Keratinocyte (primary cell): ENCODE measurements at regions not wholly inside any gene's neighbourhood (a gene's known extent, or its start where the extent isn't known, plus 50 kb on each side); places are given as distances from the start of the nearest gene placed in this dataset.

Source experiments
- DNase-seq: peaks from one replicate; pipeline ENCODE4 v3.0.0-alpha.2; 2011; ENCODE audit warnings: low read depth, missing footprints, low spot score
- FAIRE-seq: peaks from 2 replicates; lab custom pipeline; 2011; peaks lifted over from hg19 to GRCh38; lab: Jason Lieb, UNC
- H2AFZ ChIP-seq: 2 replicates; pipeline ENCODE4 v1.6.0; 2012; ENCODE audit warnings: low read length, control low read depth, inconsistent platforms; ENCODE audit not compliant: control insufficient read depth
- H3K27ac ChIP-seq: 2 replicates; pipeline ENCODE4 v1.5.1; 2011; ENCODE audit warnings: low read length; ENCODE audit not compliant: control insufficient read depth, insufficient read depth
- H3K27me3 ChIP-seq: 3 replicates; pipeline ENCODE4 v1.6.0; 2011; ENCODE audit warnings: low read length; ENCODE audit not compliant: control insufficient read depth, insufficient read depth; ENCODE audit errors: extremely low read depth
- H3K36me3 ChIP-seq, 2 experiments: 2 replicates in 1 of 2; 3 replicates in 1 of 2; pipeline ENCODE4 v1.5.1; 2011; ENCODE audit warnings: low read length in 2 of 2, mild to moderate bottlenecking in 1 of 2; ENCODE audit not compliant: control insufficient read depth in 2 of 2, insufficient read depth in 2 of 2; ENCODE audit errors: extremely low read depth in 1 of 2
- H3K4me1 ChIP-seq: 3 replicates; pipeline ENCODE4 v1.5.1; 2011; ENCODE audit warnings: low read length; ENCODE audit not compliant: control insufficient read depth, insufficient read depth; ENCODE audit errors: extremely low read depth
- H3K4me2 ChIP-seq: 3 replicates; pipeline ENCODE4 v1.6.0; 2011; ENCODE audit warnings: low read depth, low read length; ENCODE audit not compliant: control insufficient read depth, insufficient read depth; ENCODE audit errors: extremely low read depth
- H3K4me3 ChIP-seq, 3 experiments: fragments of 200-600 bp in 1 of 3; sonication (generic) in 1 of 3; 2 replicates in 2 of 3; 3 replicates in 1 of 3; pipeline ENCODE4 v1.5.1; 2011 to 2016; ENCODE audit warnings: low read length in 3 of 3, mild to moderate bottlenecking in 3 of 3, control low read depth in 2 of 3, inconsistent platforms in 1 of 3, low read depth in 1 of 3, mixed read lengths in 1 of 3, mixed run types in 1 of 3, moderate library complexity in 1 of 3; ENCODE audit not compliant: control insufficient read depth in 2 of 3, insufficient read depth in 2 of 3; ENCODE audit errors: extremely low read depth in 1 of 3
- H3K79me2 ChIP-seq: 2 replicates; pipeline ENCODE4 v1.6.0; 2012; ENCODE audit warnings: low read length; ENCODE audit not compliant: control insufficient read depth, insufficient read depth
- H3K9ac ChIP-seq: 3 replicates; pipeline ENCODE4 v1.6.0; 2011; ENCODE audit warnings: low read length; ENCODE audit not compliant: control insufficient read depth, insufficient read depth; ENCODE audit errors: extremely low read depth
- H3K9me1 ChIP-seq: 3 replicates; pipeline ENCODE4 v1.6.0; 2011; ENCODE audit warnings: low read length; ENCODE audit not compliant: control insufficient read depth, insufficient read depth; ENCODE audit errors: extremely low read depth
- H3K9me3 ChIP-seq: 2 replicates; pipeline ENCODE4 v1.5.1; 2012; ENCODE audit warnings: low read depth, low read length; ENCODE audit not compliant: control insufficient read depth
- H4K20me1 ChIP-seq: 3 replicates; pipeline ENCODE4 v1.6.0; 2011; ENCODE audit warnings: low read length; ENCODE audit not compliant: control insufficient read depth, insufficient read depth; ENCODE audit errors: extremely low read depth
- EZH2 ChIP-seq: IDR thresholded peaks from one replicate; pipeline ENCODE4 v1.6.1; 2012; ENCODE audit warnings: inconsistent platforms, mild to moderate bottlenecking, low read length, moderate library complexity
- dilution Hi-C: fragments of 300-500 bp; cut with MboI; formaldehyde crosslinking; loops from one replicate; pipeline ENCODE4 v1.7.0; 2020; ENCODE audit warnings: low sequenced_read_pairs; ENCODE audit not compliant: extremely low pct_ligation_motif_present
- TF ChIP-seq, protein P1 (sequence below), 3 experiments: IDR thresholded peaks in 1 of 3; conservative IDR thresholded peaks in 1 of 3; optimal IDR thresholded peaks in 1 of 3; 2 replicates in 2 of 3; 3 replicates in 1 of 3; pipeline versions ENCODE3 to v1.5.1; 2011; ENCODE audit warnings: low read length in 3 of 3, mild to moderate bottlenecking in 3 of 3, moderate library complexity in 2 of 3, control low read depth in 1 of 3, inconsistent platforms in 1 of 3; ENCODE audit not compliant: insufficient read depth in 2 of 3; ENCODE audit errors: extremely low read depth in 1 of 3

- Histone ChIP-seq H4K20me1 (no peaks in the 10 kb centered on the region), H3K9ac (no peak overlapping the region), H2AFZ (no peak overlapping the region), H3K9me1 (no peaks in the 10 kb centered on the region), H3K36me3 (no peaks in the 10 kb centered on the region), H3K4me2 (no peak overlapping the region), H3K79me2 (no peaks in the 10 kb centered on the region), H3K27ac (no peak overlapping the region), H3K4me1 (no peaks in the 10 kb centered on the region), H3K4me3 (no peak overlapping the region), H3K27me3 (no peaks in the 10 kb centered on the region), H3K9me3 (no peaks in the 10 kb centered on the region)
- DNase-seq = no peak
- TF ChIP-seq EZH2 = no peak
- TF ChIP-seq, protein P1, sequence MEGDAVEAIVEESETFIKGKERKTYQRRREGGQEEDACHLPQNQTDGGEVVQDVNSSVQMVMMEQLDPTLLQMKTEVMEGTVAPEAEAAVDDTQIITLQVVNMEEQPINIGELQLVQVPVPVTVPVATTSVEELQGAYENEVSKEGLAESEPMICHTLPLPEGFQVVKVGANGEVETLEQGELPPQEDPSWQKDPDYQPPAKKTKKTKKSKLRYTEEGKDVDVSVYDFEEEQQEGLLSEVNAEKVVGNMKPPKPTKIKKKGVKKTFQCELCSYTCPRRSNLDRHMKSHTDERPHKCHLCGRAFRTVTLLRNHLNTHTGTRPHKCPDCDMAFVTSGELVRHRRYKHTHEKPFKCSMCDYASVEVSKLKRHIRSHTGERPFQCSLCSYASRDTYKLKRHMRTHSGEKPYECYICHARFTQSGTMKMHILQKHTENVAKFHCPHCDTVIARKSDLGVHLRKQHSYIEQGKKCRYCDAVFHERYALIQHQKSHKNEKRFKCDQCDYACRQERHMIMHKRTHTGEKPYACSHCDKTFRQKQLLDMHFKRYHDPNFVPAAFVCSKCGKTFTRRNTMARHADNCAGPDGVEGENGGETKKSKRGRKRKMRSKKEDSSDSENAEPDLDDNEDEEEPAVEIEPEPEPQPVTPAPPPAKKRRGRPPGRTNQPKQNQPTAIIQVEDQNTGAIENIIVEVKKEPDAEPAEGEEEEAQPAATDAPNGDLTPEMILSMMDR (optimal IDR thresholded peaks at IDR 0.05 in 1 of 3, IDR thresholded peaks at IDR 0.05 in 1 of 3, conservative IDR thresholded peaks at IDR 0.05 in 1 of 3; ENCODE audit: extremely low read depth in 1 of 3, insufficient read depth in 2 of 3, low read length in 3 of 3) = no peak
- FAIRE-seq = no peak
- dilution Hi-C loops = no loop called here
Observed at GRCh38 chr10:44829426-44829825, 81.7 kb upstream of the TMEM72 start.

DNA sequence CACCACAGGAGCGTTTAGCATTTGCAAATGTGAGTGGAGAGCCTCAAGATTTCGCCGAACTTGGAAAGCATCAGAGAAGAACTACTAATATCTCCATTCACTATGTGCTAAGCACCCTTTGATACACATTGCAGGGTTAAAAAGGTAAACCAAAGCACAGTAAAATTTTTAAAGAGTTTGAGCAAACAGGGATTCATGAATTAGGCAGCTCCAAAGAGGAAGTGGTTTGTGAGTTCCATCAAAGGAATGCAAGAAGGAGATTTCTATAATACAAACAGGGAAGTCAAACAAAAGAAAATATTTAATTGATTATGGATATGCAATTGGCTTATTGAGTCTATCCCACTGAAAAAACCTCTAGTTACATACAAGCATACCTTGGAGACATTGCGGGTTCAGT lies 81.1 kb upstream of the TMEM72 start:
- FAIRE-seq (no peak), DNase-seq (no peak)
- dilution Hi-C loops = no loop called here
- H3K36me3 ChIP-seq = no peaks in the 10 kb centered on the region
- no peak overlapping the region for H3K4me3 ChIP-seq
- no peaks in the 10 kb centered on the region for H3K27me3 ChIP-seq
- no peak overlapping the region for H3K27ac ChIP-seq
- H3K79me2 ChIP-seq = no peaks in the 10 kb centered on the region
- H3K9me1 ChIP-seq = no peaks in the 10 kb centered on the region
- H4K20me1 ChIP-seq = no peaks in the 10 kb centered on the region
- H3K9ac ChIP-seq = no peak overlapping the region
- peak overlapping the region; percentile 5 for H2AFZ ChIP-seq
- H3K9me3 ChIP-seq = no peaks in the 10 kb centered on the region
- TF ChIP-seq, protein P1 (optimal IDR thresholded peaks at IDR 0.05 in 1 of 3, IDR thresholded peaks at IDR 0.05 in 1 of 3, conservative IDR thresholded peaks at IDR 0.05 in 1 of 3; ENCODE audit: extremely low read depth in 1 of 3, insufficient read depth in 2 of 3, low read length in 3 of 3) = no peak
- no peak for TF ChIP-seq EZH2
- no peak overlapping the region for H3K4me2 ChIP-seq
- no peaks in the 10 kb centered on the region for H3K4me1 ChIP-seq
